ENCODE measurements at regions not wholly inside any gene's neighbourhood (a gene's known extent, or its start where the extent isn't known, plus 50 kb on each side); places are given as distances from the start of the nearest gene placed in this dataset.

DNA sequence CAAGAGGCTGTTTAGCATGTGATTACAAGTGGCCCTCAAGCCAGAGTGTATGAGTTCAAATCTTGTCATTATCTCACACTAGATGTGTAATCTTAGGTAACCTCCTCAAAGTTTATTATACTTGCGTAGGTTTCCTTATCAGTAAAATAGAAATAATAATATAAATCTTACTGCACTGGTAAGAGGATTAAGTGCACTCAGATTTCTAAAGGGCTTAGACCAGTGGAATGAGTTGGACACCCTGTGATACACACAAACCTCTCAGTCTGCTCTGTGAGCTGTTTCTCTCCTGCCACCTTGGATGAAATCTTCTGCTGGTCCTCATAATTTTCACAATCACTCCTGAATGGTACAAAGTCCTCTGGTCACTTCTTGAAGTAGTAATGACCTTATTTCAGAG, 145.4 kb upstream of the ZNF516 start:
- TF ChIP-seq, protein P1, sequence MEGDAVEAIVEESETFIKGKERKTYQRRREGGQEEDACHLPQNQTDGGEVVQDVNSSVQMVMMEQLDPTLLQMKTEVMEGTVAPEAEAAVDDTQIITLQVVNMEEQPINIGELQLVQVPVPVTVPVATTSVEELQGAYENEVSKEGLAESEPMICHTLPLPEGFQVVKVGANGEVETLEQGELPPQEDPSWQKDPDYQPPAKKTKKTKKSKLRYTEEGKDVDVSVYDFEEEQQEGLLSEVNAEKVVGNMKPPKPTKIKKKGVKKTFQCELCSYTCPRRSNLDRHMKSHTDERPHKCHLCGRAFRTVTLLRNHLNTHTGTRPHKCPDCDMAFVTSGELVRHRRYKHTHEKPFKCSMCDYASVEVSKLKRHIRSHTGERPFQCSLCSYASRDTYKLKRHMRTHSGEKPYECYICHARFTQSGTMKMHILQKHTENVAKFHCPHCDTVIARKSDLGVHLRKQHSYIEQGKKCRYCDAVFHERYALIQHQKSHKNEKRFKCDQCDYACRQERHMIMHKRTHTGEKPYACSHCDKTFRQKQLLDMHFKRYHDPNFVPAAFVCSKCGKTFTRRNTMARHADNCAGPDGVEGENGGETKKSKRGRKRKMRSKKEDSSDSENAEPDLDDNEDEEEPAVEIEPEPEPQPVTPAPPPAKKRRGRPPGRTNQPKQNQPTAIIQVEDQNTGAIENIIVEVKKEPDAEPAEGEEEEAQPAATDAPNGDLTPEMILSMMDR (conservative IDR thresholded peaks at IDR 0.05; ENCODE audit: low read depth, low read length): no peak
- no peak for TF ChIP-seq EZH2 (IDR thresholded peaks at IDR 0.05; ENCODE audit: low read length, unreplicated experiment)
